ENCODE measurements at regions not wholly inside any gene's neighbourhood (a gene's known extent, or its start where the extent isn't known, plus 50 kb on each side); places are given as distances from the start of the nearest gene placed in this dataset.

DNA sequence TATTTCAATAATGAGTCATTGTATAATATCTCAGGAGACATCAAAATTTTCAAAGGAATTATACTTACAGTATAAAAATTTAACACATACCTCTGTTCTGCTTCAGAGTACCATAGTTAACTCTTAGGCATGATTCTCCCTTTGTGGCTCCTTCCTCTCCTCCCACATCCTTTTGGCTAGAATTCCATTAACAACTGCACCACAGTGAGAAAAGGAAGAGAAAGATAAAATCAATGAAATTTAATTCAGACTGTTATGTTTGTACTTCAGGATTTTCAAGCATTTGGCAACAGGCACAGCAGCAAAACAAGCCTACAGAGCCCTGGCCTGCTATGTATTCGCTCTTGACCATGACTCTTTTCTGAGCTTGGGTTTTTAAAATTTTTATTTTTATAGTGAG lies 57.2 kb upstream of the SGIP1 start:
- no CpG with 5 or more reads among the region's 1 CpG for WGBS (ENCODE audit: insufficient coverage)
- H3K36me3 ChIP-seq (replicated peaks in 1 of 2; ENCODE audit: control extremely low read depth in 1 of 2, control insufficient read depth in 1 of 2, extremely low read depth in 1 of 2, insufficient read depth in 2 of 2, low read length in 1 of 2) = no peaks in the 10 kb centered on the region
- no peaks in the 10 kb centered on the region for H3K4me1 ChIP-seq (ENCODE audit: control insufficient read depth in 2 of 2, insufficient read depth in 2 of 2, low read length in 2 of 2)
- TF ChIP-seq CTCF (IDR thresholded peaks at IDR 0.05) (no peak), EZH2 (IDR thresholded peaks at IDR 0.05; ENCODE audit: borderline replicate concordance, insufficient read depth, low read depth, low read length, poor library complexity, severe bottlenecking) (no peak)
- H3K4me3 Mint-ChIP-seq = no peak overlapping the region
- intact Hi-C loops (cut with micrococcal nuclease) = no loop called here
- no peaks in the 10 kb centered on the region for H3K79me2 ChIP-seq (ENCODE audit: control insufficient read depth, insufficient read depth, low read length)
- H3K9ac ChIP-seq (ENCODE audit: low read length) = no peak overlapping the region
- no peak overlapping the region for H3K27ac Mint-ChIP-seq
- no peak overlapping the region for H3K4me3 ChIP-seq (ENCODE audit: control extremely low read depth in 1 of 5, extremely low read depth in 1 of 5, insufficient read depth in 1 of 5, low read depth in 2 of 5, low read length in 4 of 5)
- CTCF ChIA-PET = interaction anchor here (1.3 kb wide), 1 partner anchor 27 kb away, joined by 3 read pairs; no protein-coding TSS in a partner anchor
- POLR2A ChIA-PET = no interaction called here
- DNase-seq (no peak), ATAC-seq (ENCODE audit: low read depth) (no peak)
- H3K27ac ChIP-seq (ENCODE audit: low read length in 2 of 2) = no peak overlapping the region
- H3K27me3 Mint-ChIP-seq = peaks cover 22% of the 10 kb centered on the region
- H3K9me3 ChIP-seq (ENCODE audit: control extremely low read depth in 1 of 3, control insufficient read depth in 2 of 3, insufficient read depth in 1 of 3, low read length in 2 of 3) = peaks cover 0 to 7% (median 0%) of the 10 kb centered on the region in 3 donors
- H3K4me2 ChIP-seq (replicated peaks; ENCODE audit: low read depth, low read length, poor library complexity, severe bottlenecking) = no peak overlapping the region
- H3K27me3 ChIP-seq (replicated peaks in 1 of 4; ENCODE audit: control extremely low read depth in 1 of 4, control insufficient read depth in 3 of 4, insufficient read depth in 4 of 4, low read length in 3 of 4) = peaks cover 0 to 6% (median 0%) of the 10 kb centered on the region in 4 experiments
- H3K9me3 Mint-ChIP-seq (ENCODE audit: insufficient read depth) = no peaks in the 10 kb centered on the region
- no peaks in the 10 kb centered on the region for H4K20me1 ChIP-seq (ENCODE audit: control insufficient read depth, insufficient read depth, low read length, poor library complexity, severe bottlenecking)
- H3K4me1 Mint-ChIP-seq = no peaks in the 10 kb centered on the region
- no peak overlapping the region for H2AFZ ChIP-seq (ENCODE audit: insufficient read depth, low read depth, low read length, poor library complexity, severe bottlenecking)

DNA sequence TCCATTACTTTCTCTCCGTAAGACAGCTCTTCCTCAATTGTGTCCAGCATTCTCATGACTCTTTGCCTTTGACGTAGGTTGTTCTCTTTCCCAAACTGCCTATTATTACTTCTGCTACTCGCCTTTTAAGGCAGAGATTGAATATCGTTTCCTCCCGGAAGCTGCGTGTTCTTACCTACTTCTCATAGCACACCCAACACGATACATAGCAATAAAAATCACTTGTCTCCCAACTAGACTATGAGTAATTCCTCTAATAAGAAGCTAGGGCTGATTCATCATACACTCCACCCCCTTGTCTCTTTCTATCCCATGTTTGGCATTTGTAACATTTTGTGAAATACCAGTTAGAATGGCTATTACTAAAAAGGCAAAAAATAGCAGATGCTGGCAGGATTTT lies 55.8 kb upstream of the SGIP1 start:
- Mint-ChIP-seq H3K4me3 (no peak overlapping the region), H3K27me3 (peaks cover 20% of the 10 kb centered on the region), H3K4me1 (no peaks in the 10 kb centered on the region), H3K9me3 (ENCODE audit: insufficient read depth) (no peaks in the 10 kb centered on the region), H3K27ac (no peak overlapping the region)
- TF ChIP-seq CTCF (IDR thresholded peaks at IDR 0.05) (no peak), EZH2 (IDR thresholded peaks at IDR 0.05; ENCODE audit: borderline replicate concordance, insufficient read depth, low read depth, low read length, poor library complexity, severe bottlenecking) (no peak)
- Histone ChIP-seq H3K9me3 (ENCODE audit: control extremely low read depth in 1 of 3, control insufficient read depth in 2 of 3, insufficient read depth in 1 of 3, low read length in 2 of 3) (peaks cover 0 to 7% (median 0%) of the 10 kb centered on the region in 3 donors), H3K9ac (ENCODE audit: low read length) (no peak overlapping the region), H3K27ac (ENCODE audit: low read length in 2 of 2) (no peak overlapping the region), H3K4me3 (ENCODE audit: control extremely low read depth in 1 of 5, extremely low read depth in 1 of 5, insufficient read depth in 1 of 5, low read depth in 2 of 5, low read length in 4 of 5) (no peak overlapping the region), H3K79me2 (ENCODE audit: control insufficient read depth, insufficient read depth, low read length) (no peaks in the 10 kb centered on the region), H4K20me1 (ENCODE audit: control insufficient read depth, insufficient read depth, low read length, poor library complexity, severe bottlenecking) (no peaks in the 10 kb centered on the region), H2AFZ (ENCODE audit: insufficient read depth, low read depth, low read length, poor library complexity, severe bottlenecking) (no peak overlapping the region), H3K4me2 (replicated peaks; ENCODE audit: low read depth, low read length, poor library complexity, severe bottlenecking) (no peak overlapping the region), H3K4me1 (ENCODE audit: control insufficient read depth in 2 of 2, insufficient read depth in 2 of 2, low read length in 2 of 2) (no peaks in the 10 kb centered on the region), H3K27me3 (replicated peaks in 1 of 4; ENCODE audit: control extremely low read depth in 1 of 4, control insufficient read depth in 3 of 4, insufficient read depth in 4 of 4, low read length in 3 of 4) (peaks cover 0 to 6% (median 0%) of the 10 kb centered on the region in 4 experiments), H3K36me3 (replicated peaks in 1 of 2; ENCODE audit: control extremely low read depth in 1 of 2, control insufficient read depth in 1 of 2, extremely low read depth in 1 of 2, insufficient read depth in 2 of 2, low read length in 1 of 2) (no peaks in the 10 kb centered on the region)
- ChIA-PET POLR2A (no interaction called here), CTCF (no interaction called here)
- intact Hi-C loops (cut with micrococcal nuclease) = no loop called here
- WGBS (ENCODE audit: insufficient coverage) = 92% methylated on average over 7 of the region's 7 CpGs
- ATAC-seq (ENCODE audit: low read depth) (no peak), DNase-seq (no peak)

Data from B cell (primary cell).